ENCODE measurements at regions not wholly inside any gene's neighbourhood (a gene's known extent, or its start where the extent isn't known, plus 50 kb on each side); places are given as distances from the start of the nearest gene placed in this dataset.
A peak's percentile ranks its signal among the peaks of the same experiment; 100 is the strongest.

DNA sequence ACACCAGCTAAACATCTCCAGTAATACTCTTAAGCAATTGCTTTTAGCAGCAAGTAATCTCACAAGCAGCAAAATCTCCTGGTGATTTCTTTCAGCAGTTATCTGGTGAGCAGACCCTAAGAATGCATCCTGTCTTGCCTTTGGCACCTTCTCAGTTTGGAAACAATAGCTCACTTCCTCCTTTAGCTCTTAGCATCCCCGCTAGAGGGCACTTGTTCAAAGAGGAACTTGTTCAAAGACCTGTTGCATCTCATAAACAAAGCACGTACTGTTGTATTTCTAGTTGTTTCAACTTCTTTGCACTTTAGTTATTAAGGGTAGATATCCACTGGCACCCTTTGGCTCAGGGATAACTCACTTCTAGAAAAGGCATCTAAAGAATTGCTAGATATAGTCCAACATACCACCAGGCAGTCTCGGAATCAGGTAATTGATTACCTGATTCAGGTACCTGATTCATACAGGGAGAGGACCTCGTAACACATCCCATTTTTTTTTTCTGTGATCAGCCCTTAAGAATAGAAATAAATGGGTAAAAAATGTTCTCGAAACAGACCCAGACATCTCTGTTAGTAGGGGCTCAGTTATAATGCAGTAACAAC is 81.9 kb upstream of the QRFPR start:
- no peaks in the 10 kb centered on the region for H4K20me1 ChIP-seq (ENCODE audit: insufficient read depth, low read length)
- POLR2A ChIA-PET, result no interaction called here
- no peaks in the 10 kb centered on the region for H3K4me1 ChIP-seq (ENCODE audit: insufficient read depth, low read length)
- no peaks in the 10 kb centered on the region for H3K36me3 ChIP-seq (replicated peaks in 1 of 2; ENCODE audit: control insufficient read depth in 1 of 2, insufficient read depth in 2 of 2, low read length in 2 of 2)
- H3K27me3 ChIP-seq (ENCODE audit: control insufficient read depth in 1 of 2, insufficient read depth in 2 of 2, low read length in 2 of 2), result no peaks in the 10 kb centered on the region
- CTCF ChIA-PET (ENCODE audit: low intra/inter-chr PET ratio, low total read pairs), result interaction anchor here (0.5 to 2.0 kb wide), 3 partner anchors 193 to 274 kb away, joined by 3 to 11 read pairs (median 3); no protein-coding TSS in a partner anchor
- DNase-seq (ENCODE audit: low spot score) (peak; percentile 57), ATAC-seq (peak; percentile 80), FAIRE-seq (peak; percentile 86)
- no peak overlapping the region for H3K4me2 ChIP-seq (ENCODE audit: low read depth, low read length)
- H3K79me2 ChIP-seq (ENCODE audit: insufficient read depth, low read length), result no peaks in the 10 kb centered on the region
- H3K9ac ChIP-seq (ENCODE audit: insufficient read depth, low read depth, low read length), result no peak overlapping the region
- no peak overlapping the region for H3K27ac ChIP-seq (ENCODE audit: extremely low read length, insufficient read depth, low read length)
- intact Hi-C loops (cut with micrococcal nuclease; ENCODE audit: unreplicated experiment), result loop anchor here (1.0 to 2.0 kb wide), 3 partner anchors 194 to 274 kb away; no protein-coding TSS in a partner anchor
- H2AFZ ChIP-seq (ENCODE audit: low read length), result no peak overlapping the region
- WGBS (ENCODE audit: low lambda C conversion rate), result 7% methylated on average over 5 of the region's 5 CpGs
- H3K4me3 ChIP-seq (replicated peaks in 1 of 3; ENCODE audit: insufficient read depth in 1 of 3, low read depth in 2 of 3, low read length in 3 of 3), result no peak overlapping the region
- no peaks in the 10 kb centered on the region for H3K9me3 ChIP-seq (ENCODE audit: low read length)
- BruUV-seq (replicated peaks), result no TSS peak
- in situ Hi-C loops (cut with HindIII; ENCODE audit: extremely low pct_ligation_motif_present, low pct_unique_long_range_greater_than_20kb), result loop anchor here (10.0 kb wide), 1 partner anchor 192 kb away; no protein-coding TSS in a partner anchor
- TF ChIP-seq ZNF318 (CRISPR knock-in tag; IDR thresholded peaks at IDR 0.05) (no peak), HNF4A (CRISPR knock-in tag; IDR thresholded peaks at IDR 0.05) (no peak), PBX3 (CRISPR knock-in tag; IDR thresholded peaks at IDR 0.05; ENCODE audit: borderline replicate concordance) (no peak), ZNF773 (CRISPR knock-in tag; IDR thresholded peaks at IDR 0.05; ENCODE audit: borderline replicate concordance) (no peak), PLRG1 (conservative IDR thresholded peaks at IDR 0.05) (no peak), STAG1 (CRISPR knock-in tag; IDR thresholded peaks at IDR 0.05) (peak; percentile 58), SOX13 (IDR thresholded peaks at IDR 0.05) (no peak), SOX13 (CRISPR knock-in tag; conservative IDR thresholded peaks at IDR 0.05 in 1 of 2, IDR thresholded peaks at IDR 0.05 in 1 of 2) (peak in 1 of 2 experiments; percentile 12; a peak in 1 of 4 replicates), ELF1 (CRISPR knock-in tag; IDR thresholded peaks at IDR 0.05) (peak; percentile 50; the same call in 1 of the 2 replicates), BHLHE40 (IDR thresholded peaks at IDR 0.05; ENCODE audit: low read length) (no peak)
- TF ChIP-seq, protein P1, sequence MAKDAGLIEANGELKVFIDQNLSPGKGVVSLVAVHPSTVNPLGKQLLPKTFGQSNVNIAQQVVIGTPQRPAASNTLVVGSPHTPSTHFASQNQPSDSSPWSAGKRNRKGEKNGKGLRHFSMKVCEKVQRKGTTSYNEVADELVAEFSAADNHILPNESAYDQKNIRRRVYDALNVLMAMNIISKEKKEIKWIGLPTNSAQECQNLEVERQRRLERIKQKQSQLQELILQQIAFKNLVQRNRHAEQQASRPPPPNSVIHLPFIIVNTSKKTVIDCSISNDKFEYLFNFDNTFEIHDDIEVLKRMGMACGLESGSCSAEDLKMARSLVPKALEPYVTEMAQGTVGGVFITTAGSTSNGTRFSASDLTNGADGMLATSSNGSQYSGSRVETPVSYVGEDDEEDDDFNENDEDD (CRISPR knock-in tag; IDR thresholded peaks at IDR 0.05; ENCODE audit: borderline replicate concordance), result no peak
- TF ChIP-seq, protein P2, sequence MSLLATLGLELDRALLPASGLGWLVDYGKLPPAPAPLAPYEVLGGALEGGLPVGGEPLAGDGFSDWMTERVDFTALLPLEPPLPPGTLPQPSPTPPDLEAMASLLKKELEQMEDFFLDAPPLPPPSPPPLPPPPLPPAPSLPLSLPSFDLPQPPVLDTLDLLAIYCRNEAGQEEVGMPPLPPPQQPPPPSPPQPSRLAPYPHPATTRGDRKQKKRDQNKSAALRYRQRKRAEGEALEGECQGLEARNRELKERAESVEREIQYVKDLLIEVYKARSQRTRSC (CRISPR knock-in tag; IDR thresholded peaks at IDR 0.05; ENCODE audit: low read depth), result no peak
